HG02678 (cell line): ENCODE measurements at regions not wholly inside any gene's neighbourhood (a gene's known extent, or its start where the extent isn't known, plus 50 kb on each side); places are given as distances from the start of the nearest gene placed in this dataset.

Source experiments
- ATAC-seq: cut with Tn5 transposase; IDR thresholded peaks from one replicate; pipeline ENCODE4 v1.9.1; 2021; ENCODE audit warnings: mild to moderate bottlenecking, moderate library complexity; ENCODE audit not compliant: unreplicated experiment

- ATAC-seq, result no peak
Measured at GRCh38 chr4:24666316-24666715, 82.0 kb upstream of the DHX15 start.

GRCh38 chr4:24666816-24667477 lies 82.6 kb upstream of the DHX15 start:
- ATAC-seq, result no peak

GRCh38 chr4:24668956-24669355 lies 84.6 kb upstream of the DHX15 start:
- no peak for ATAC-seq

GRCh38 chr4:24669751-24670150 lies 85.4 kb upstream of the DHX15 start:
- no peak for ATAC-seq

- ATAC-seq, result no peak
Measured at GRCh38 chr4:24671849-24672248, 87.5 kb upstream of the DHX15 start.

GRCh38 chr4:24672880-24673279 lies 88.5 kb upstream of the DHX15 start:
- no peak for ATAC-seq

- no peak for ATAC-seq
Measured at GRCh38 chr4:24674279-24674678, 89.9 kb upstream of the DHX15 start.

GRCh38 chr4:24675721-24676389 lies 91.5 kb upstream of the DHX15 start:
- ATAC-seq, result no peak

GRCh38 chr4:24677909-24678308 lies 93.6 kb upstream of the DHX15 start:
- no peak for ATAC-seq

- no peak for ATAC-seq
Measured at GRCh38 chr4:24680746-24681448, 96.5 kb upstream of the DHX15 start.

GRCh38 chr4:24683116-24683515 lies 98.8 kb upstream of the DHX15 start:
- no peak for ATAC-seq

GRCh38 chr4:24686866-24687692 lies 102.7 kb upstream of the DHX15 start:
- no peak for ATAC-seq

- no peak for ATAC-seq
Measured at GRCh38 chr4:24688453-24688852, 104.1 kb upstream of the DHX15 start.

GRCh38 chr4:24689212-24689611 lies 104.9 kb upstream of the DHX15 start:
- no peak for ATAC-seq

GRCh38 chr4:24690436-24690835 lies 104.9 kb upstream of the SOD3 start:
- no peak for ATAC-seq

- no peak for ATAC-seq
Measured at GRCh38 chr4:24693636-24694035, 101.7 kb upstream of the SOD3 start.

GRCh38 chr4:24700118-24700517 lies 95.3 kb upstream of the SOD3 start:
- no peak for ATAC-seq

GRCh38 chr4:24701683-24702082 lies 93.7 kb upstream of the SOD3 start:
- ATAC-seq, result no peak

GRCh38 chr4:24702281-24702680 lies 93.1 kb upstream of the SOD3 start:
- no peak for ATAC-seq

- no peak for ATAC-seq
Measured at GRCh38 chr4:24703298-24703697, 92.1 kb upstream of the SOD3 start.

GRCh38 chr4:24704149-24704548 lies 91.2 kb upstream of the SOD3 start:
- no peak for ATAC-seq
